ENCODE measurements at regions not wholly inside any gene's neighbourhood (a gene's known extent, or its start where the extent isn't known, plus 50 kb on each side); places are given as distances from the start of the nearest gene placed in this dataset.

DNA sequence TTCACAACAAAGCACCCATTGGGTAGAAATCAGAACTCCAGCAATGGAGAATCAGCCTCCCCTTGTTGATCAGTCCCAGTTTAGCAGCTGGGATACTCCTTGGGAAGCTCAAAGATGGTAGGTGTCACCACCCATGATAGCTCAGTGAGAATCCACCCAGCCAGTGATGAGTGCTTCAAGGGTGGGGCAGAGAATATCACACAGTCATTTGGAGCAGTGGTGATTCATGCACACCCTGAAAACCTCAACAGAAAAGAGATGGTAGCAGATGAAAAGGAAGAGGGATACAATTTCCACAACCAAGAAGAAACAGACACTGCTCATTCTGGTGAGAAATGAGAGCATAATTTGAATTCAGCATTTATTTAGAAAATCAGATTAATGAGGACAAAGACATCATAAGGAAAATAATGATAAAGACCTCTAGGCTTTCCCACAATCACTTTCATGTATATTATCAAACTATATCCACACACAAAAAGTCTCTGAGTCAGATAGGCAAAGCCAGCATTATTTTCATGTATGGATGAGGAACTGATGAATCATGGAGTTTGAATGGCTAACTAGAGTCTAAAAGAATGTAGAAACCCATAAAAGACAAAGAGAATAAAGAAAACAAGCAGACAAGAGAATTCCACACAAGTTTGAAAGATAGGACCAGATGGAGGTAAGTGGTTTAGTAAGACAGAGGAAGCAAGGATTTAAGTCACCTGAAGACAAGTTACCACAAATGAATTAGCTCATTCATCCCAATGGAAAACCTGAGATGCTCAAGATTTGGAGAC, 82.9 kb downstream of the FEM1C start:
- Histone ChIP-seq H3K4me1 (ENCODE audit: insufficient read depth, low read length) (peaks cover 5% of the 10 kb centered on the region; the same call in 1 of the 2 replicates), H4K20me1 (ENCODE audit: control insufficient read depth, insufficient read depth, insufficient read length) (no peaks in the 10 kb centered on the region), H3K23ac (ENCODE audit: insufficient read length, low read depth, low read length) (no peak overlapping the region), H3K23me2 (ENCODE audit: insufficient read length, low read depth, low read length, poor library complexity, severe bottlenecking) (no peaks in the 10 kb centered on the region), H3K27ac (ENCODE audit: insufficient read length, low read depth, low read length) (no peak overlapping the region), H2AK5ac (ENCODE audit: insufficient read length, low read length) (no peak overlapping the region), H4K5ac (ENCODE audit: insufficient read length, low read depth, low read length) (no peak overlapping the region), H3K27me3 (ENCODE audit: insufficient read depth, low read length) (no peaks in the 10 kb centered on the region), H3K9me3 (ENCODE audit: control insufficient read depth, low read depth, low read length) (no peaks in the 10 kb centered on the region), H2BK5ac (ENCODE audit: insufficient read length, low read length) (no peak overlapping the region), H3T11ph (ENCODE audit: low read length) (no peak overlapping the region), H2BK120ac (ENCODE audit: low read depth, low read length, poor library complexity, severe bottlenecking) (no peak overlapping the region), H2BK15ac (ENCODE audit: low read depth, low read length) (no peak overlapping the region), H3K4ac (ENCODE audit: low read depth, low read length) (no peak overlapping the region), H3K56ac (ENCODE audit: insufficient read length, low read depth, low read length) (no peak overlapping the region), H2BK12ac (ENCODE audit: insufficient read length, low read depth, low read length) (no peak overlapping the region), H3K9ac (ENCODE audit: extremely low read depth, insufficient read length, low read length) (no peak overlapping the region), H2BK20ac (ENCODE audit: low read depth, low read length, poor library complexity, severe bottlenecking) (no peak overlapping the region), H2AFZ (ENCODE audit: low read length) (no peak overlapping the region), H4K8ac (replicated peaks; ENCODE audit: insufficient read length, low read depth, low read length) (no peak overlapping the region), H4K91ac (ENCODE audit: insufficient read length, low read depth, low read length) (no peak overlapping the region), H3K18ac (ENCODE audit: insufficient read length, low read depth, low read length) (no peak overlapping the region), H3K79me2 (ENCODE audit: insufficient read depth, low read length) (no peaks in the 10 kb centered on the region), H3K14ac (ENCODE audit: insufficient read depth, low read length) (no peak overlapping the region), H3K4me2 (ENCODE audit: insufficient read depth, insufficient read length, low read length) (no peak overlapping the region), H3K79me1 (ENCODE audit: insufficient read depth, low read depth, low read length, poor library complexity, severe bottlenecking) (no peaks in the 10 kb centered on the region)
- TF ChIP-seq CTCF (conservative IDR thresholded peaks at IDR 0.05): no peak
- H3K4me3 Mint-ChIP-seq: no peak overlapping the region
- peaks cover 4 to 10% of the 10 kb centered on the region in 2 experiments; a peak in 3 of 4 replicates for H3K4me1 Mint-ChIP-seq
- no peak overlapping the region for H3K27ac Mint-ChIP-seq
- no peaks in the 10 kb centered on the region for H3K9me3 Mint-ChIP-seq
- DNase-seq: no peak
- H3K36me3 Mint-ChIP-seq (ENCODE audit: insufficient read depth in 1 of 3, low read depth in 3 of 3): no peaks in the 10 kb centered on the region
- H3K27me3 Mint-ChIP-seq (ENCODE audit: low read depth): no peaks in the 10 kb centered on the region
